GM21423 (cell line): ENCODE measurements at regions not wholly inside any gene's neighbourhood (a gene's known extent, or its start where the extent isn't known, plus 50 kb on each side); places are given as distances from the start of the nearest gene placed in this dataset.

ENCODE experiments used
- ATAC-seq: cut with Tn5 transposase; IDR thresholded peaks from one replicate; pipeline ENCODE4 v1.9.1; 2021; ENCODE audit warnings: mild to moderate bottlenecking, moderate library complexity; ENCODE audit not compliant: unreplicated experiment

GRCh38 chr1:184215274-184215925, 163.9 kb downstream of the TSEN15 start:
- ATAC-seq: no peak

GRCh38 chr1:184218458-184219075, 167.0 kb downstream of the TSEN15 start:
- ATAC-seq: no peak

- ATAC-seq: no peak
Observed at GRCh38 chr1:184219414-184219813, 167.4 kb upstream of the C1orf21 start.

- no peak for ATAC-seq
Observed at GRCh38 chr1:184219883-184220282, 166.9 kb upstream of the C1orf21 start.

- no peak for ATAC-seq
Observed at GRCh38 chr1:184221087-184221486, 165.7 kb upstream of the C1orf21 start.

- no peak for ATAC-seq
Observed at GRCh38 chr1:184222652-184223052, 164.2 kb upstream of the C1orf21 start.

- no peak for ATAC-seq
Observed at GRCh38 chr1:184223216-184223615, 163.6 kb upstream of the C1orf21 start.

- no peak for ATAC-seq
Observed at GRCh38 chr1:184225283-184226099, 161.3 kb upstream of the C1orf21 start.

- no peak for ATAC-seq
Observed at GRCh38 chr1:184226100-184226487, 160.7 kb upstream of the C1orf21 start.

- no peak for ATAC-seq
Observed at GRCh38 chr1:184228558-184228957, 158.3 kb upstream of the C1orf21 start.

GRCh38 chr1:184237588-184237987, 149.2 kb upstream of the C1orf21 start:
- no peak for ATAC-seq

- ATAC-seq: no peak
Observed at GRCh38 chr1:184241446-184241845, 145.4 kb upstream of the C1orf21 start.

- ATAC-seq: no peak
Observed at GRCh38 chr1:184242507-184242943, 144.3 kb upstream of the C1orf21 start.

- no peak for ATAC-seq
Observed at GRCh38 chr1:184244962-184245361, 141.9 kb upstream of the C1orf21 start.

GRCh38 chr1:184247671-184248070, 139.2 kb upstream of the C1orf21 start:
- no peak for ATAC-seq

- ATAC-seq: no peak
Observed at GRCh38 chr1:184253921-184254320, 132.9 kb upstream of the C1orf21 start.

GRCh38 chr1:184254849-184255248, 132.0 kb upstream of the C1orf21 start:
- no peak for ATAC-seq

GRCh38 chr1:184255560-184255959, 131.3 kb upstream of the C1orf21 start:
- ATAC-seq: no peak

- no peak for ATAC-seq
Observed at GRCh38 chr1:184257873-184258272, 129.0 kb upstream of the C1orf21 start.

- no peak for ATAC-seq
Observed at GRCh38 chr1:184258525-184258924, 128.3 kb upstream of the C1orf21 start.

GRCh38 chr1:184260382-184260781, 126.4 kb upstream of the C1orf21 start:
- no peak for ATAC-seq

- no peak for ATAC-seq
Observed at GRCh38 chr1:184262109-184262508, 124.7 kb upstream of the C1orf21 start.
